ENCODE measurements at regions not wholly inside any gene's neighbourhood (a gene's known extent, or its start where the extent isn't known, plus 50 kb on each side); places are given as distances from the start of the nearest gene placed in this dataset.
A peak's percentile ranks its signal among the peaks of the same experiment; 100 is the strongest.

DNA sequence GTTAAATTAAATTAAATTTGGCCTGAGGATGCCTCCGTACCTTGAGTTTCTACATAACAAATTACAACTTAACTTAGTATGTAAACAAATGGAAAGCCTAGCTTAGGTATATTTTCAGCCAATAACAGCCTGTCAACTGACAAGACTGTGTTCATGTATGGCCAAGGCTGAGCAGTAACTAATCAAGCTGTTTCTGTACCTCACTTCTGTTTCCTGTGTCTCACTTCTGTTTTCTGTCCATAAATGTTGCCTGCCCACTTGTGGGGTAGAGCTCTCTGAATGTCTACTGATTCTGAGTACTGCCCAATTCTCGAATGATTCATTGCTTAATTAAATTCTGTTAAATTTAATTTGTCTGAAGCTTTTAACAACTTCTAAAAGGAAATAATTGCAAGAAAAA lies 445.2 kb downstream of the PCDH11X start:
- Histone ChIP-seq H3K4me2 (no peak overlapping the region), H3K79me2 (replicated peaks; ENCODE audit: insufficient read depth) (no peaks in the 10 kb centered on the region), H3K4me3 (no peak overlapping the region), H3K27me3 (ENCODE audit: insufficient read depth) (no peaks in the 10 kb centered on the region), H3K36me3 (ENCODE audit: insufficient read depth) (no peaks in the 10 kb centered on the region), H2AFZ (no peak overlapping the region), H3K4me1 (ENCODE audit: insufficient read depth) (no peaks in the 10 kb centered on the region), H3F3A (replicated peaks; ENCODE audit: low read depth) (no peaks in the 10 kb centered on the region), H3K27ac (ENCODE audit: low read depth) (no peak overlapping the region), H3K9me2 (ENCODE audit: insufficient read depth) (no peaks in the 10 kb centered on the region), H4K20me1 (replicated peaks; ENCODE audit: insufficient read depth) (no peaks in the 10 kb centered on the region)
- Mint-ChIP-seq H3K27ac (no peak overlapping the region; the same call in 1 of the 2 replicates), H3K9me3 (no peaks in the 10 kb centered on the region), H3K4me3 (no peak overlapping the region), H3K36me3 (ENCODE audit: low read depth) (peaks cover 4% of the 10 kb centered on the region; the same call in 1 of the 3 replicates), H3K27me3 (ENCODE audit: insufficient read depth, low read depth, poor library complexity) (peaks cover 2% of the 10 kb centered on the region), H3K4me1 (peaks cover 10% of the 10 kb centered on the region; the same call in 2 of the 3 replicates)
- no peak for TF ChIP-seq ZNF114 (CRISPR knock-in tag; IDR thresholded peaks at IDR 0.05)
- TF ChIP-seq JUNB (IDR thresholded peaks at IDR 0.05; ENCODE audit: unreplicated experiment), result no peak
- TF ChIP-seq EZH2 (IDR thresholded peaks at IDR 0.05; ENCODE audit: low read depth, unreplicated experiment), result no peak
- TF ChIP-seq NANOG (IDR thresholded peaks at IDR 0.05; ENCODE audit: borderline replicate concordance), result no peak
- TF ChIP-seq, protein P1, sequence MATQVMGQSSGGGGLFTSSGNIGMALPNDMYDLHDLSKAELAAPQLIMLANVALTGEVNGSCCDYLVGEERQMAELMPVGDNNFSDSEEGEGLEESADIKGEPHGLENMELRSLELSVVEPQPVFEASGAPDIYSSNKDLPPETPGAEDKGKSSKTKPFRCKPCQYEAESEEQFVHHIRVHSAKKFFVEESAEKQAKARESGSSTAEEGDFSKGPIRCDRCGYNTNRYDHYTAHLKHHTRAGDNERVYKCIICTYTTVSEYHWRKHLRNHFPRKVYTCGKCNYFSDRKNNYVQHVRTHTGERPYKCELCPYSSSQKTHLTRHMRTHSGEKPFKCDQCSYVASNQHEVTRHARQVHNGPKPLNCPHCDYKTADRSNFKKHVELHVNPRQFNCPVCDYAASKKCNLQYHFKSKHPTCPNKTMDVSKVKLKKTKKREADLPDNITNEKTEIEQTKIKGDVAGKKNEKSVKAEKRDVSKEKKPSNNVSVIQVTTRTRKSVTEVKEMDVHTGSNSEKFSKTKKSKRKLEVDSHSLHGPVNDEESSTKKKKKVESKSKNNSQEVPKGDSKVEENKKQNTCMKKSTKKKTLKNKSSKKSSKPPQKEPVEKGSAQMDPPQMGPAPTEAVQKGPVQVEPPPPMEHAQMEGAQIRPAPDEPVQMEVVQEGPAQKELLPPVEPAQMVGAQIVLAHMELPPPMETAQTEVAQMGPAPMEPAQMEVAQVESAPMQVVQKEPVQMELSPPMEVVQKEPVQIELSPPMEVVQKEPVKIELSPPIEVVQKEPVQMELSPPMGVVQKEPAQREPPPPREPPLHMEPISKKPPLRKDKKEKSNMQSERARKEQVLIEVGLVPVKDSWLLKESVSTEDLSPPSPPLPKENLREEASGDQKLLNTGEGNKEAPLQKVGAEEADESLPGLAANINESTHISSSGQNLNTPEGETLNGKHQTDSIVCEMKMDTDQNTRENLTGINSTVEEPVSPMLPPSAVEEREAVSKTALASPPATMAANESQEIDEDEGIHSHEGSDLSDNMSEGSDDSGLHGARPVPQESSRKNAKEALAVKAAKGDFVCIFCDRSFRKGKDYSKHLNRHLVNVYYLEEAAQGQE (IDR thresholded peaks at IDR 0.05; ENCODE audit: unreplicated experiment), result no peak
- TF ChIP-seq CREB1 (CRISPR knock-in tag; IDR thresholded peaks at IDR 0.05; ENCODE audit: low read depth), result no peak
- no peak for DNase-seq (ENCODE audit: low spot score)
- no peak for ATAC-seq

DNA sequence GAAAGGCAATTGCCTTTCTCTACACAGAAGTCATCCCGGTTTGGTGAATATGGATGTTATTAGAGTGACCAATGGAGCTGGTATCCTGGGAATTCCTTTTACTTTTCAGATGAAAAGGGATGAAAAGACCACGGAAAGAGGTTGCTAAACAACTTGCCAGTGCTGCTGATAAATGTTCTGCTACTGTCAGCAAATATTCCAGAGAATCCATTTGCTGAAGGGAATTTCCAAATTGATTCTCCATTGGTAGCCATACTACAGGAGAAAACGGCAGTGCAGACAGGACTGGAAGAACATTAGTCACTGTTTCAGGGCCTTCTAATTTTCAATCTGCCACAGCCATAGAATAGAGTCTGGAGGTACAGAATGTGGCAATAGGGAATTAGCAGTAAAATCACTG lies 451.5 kb downstream of the PCDH11X start:
- ATAC-seq (no peak), DNase-seq (ENCODE audit: low spot score) (no peak)
- no peaks in the 10 kb centered on the region for H3F3A ChIP-seq (replicated peaks; ENCODE audit: low read depth)
- H3K9me2 ChIP-seq (ENCODE audit: insufficient read depth), result no peaks in the 10 kb centered on the region
- H3K79me2 ChIP-seq (replicated peaks; ENCODE audit: insufficient read depth), result no peaks in the 10 kb centered on the region
- H3K27me3 ChIP-seq (ENCODE audit: insufficient read depth), result no peaks in the 10 kb centered on the region
- no peak overlapping the region for H3K27ac Mint-ChIP-seq
- H4K20me1 ChIP-seq (replicated peaks; ENCODE audit: insufficient read depth), result no peaks in the 10 kb centered on the region
- peaks cover 5% of the 10 kb centered on the region; the same call in 2 of the 3 replicates for H3K36me3 Mint-ChIP-seq (ENCODE audit: low read depth)
- H3K4me1 Mint-ChIP-seq, result peaks cover 16% of the 10 kb centered on the region; the same call in 2 of the 3 replicates
- H3K27me3 Mint-ChIP-seq (ENCODE audit: insufficient read depth, low read depth, poor library complexity), result no peaks in the 10 kb centered on the region
- H2AFZ ChIP-seq, result no peak overlapping the region
- H3K9me3 Mint-ChIP-seq, result no peaks in the 10 kb centered on the region
- no peaks in the 10 kb centered on the region for H3K36me3 ChIP-seq (ENCODE audit: insufficient read depth)
- H3K27ac ChIP-seq (ENCODE audit: low read depth), result peak overlapping the region; percentile 55; the same call in 1 of the 2 replicates
- H3K4me1 ChIP-seq (ENCODE audit: insufficient read depth), result no peaks in the 10 kb centered on the region; the same call in 1 of the 2 replicates
- H3K4me3 ChIP-seq, result no peak overlapping the region
- H3K4me2 ChIP-seq, result peak overlapping the region; percentile 14; the same call in 1 of the 2 replicates
- no peak overlapping the region for H3K4me3 Mint-ChIP-seq
- no peak for TF ChIP-seq EZH2phosphoT487 (IDR thresholded peaks at IDR 0.05; ENCODE audit: unreplicated experiment)
- TF ChIP-seq JUNB (IDR thresholded peaks at IDR 0.05; ENCODE audit: unreplicated experiment), result no peak
- TF ChIP-seq NANOG (IDR thresholded peaks at IDR 0.05; ENCODE audit: borderline replicate concordance), result no peak
- TF ChIP-seq, protein P2, sequence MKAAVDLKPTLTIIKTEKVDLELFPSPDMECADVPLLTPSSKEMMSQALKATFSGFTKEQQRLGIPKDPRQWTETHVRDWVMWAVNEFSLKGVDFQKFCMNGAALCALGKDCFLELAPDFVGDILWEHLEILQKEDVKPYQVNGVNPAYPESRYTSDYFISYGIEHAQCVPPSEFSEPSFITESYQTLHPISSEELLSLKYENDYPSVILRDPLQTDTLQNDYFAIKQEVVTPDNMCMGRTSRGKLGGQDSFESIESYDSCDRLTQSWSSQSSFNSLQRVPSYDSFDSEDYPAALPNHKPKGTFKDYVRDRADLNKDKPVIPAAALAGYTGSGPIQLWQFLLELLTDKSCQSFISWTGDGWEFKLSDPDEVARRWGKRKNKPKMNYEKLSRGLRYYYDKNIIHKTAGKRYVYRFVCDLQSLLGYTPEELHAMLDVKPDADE (IDR thresholded peaks at IDR 0.05), result no peak
- TF ChIP-seq CREB1 (CRISPR knock-in tag; IDR thresholded peaks at IDR 0.05; ENCODE audit: low read depth), result no peak
- no peak for TF ChIP-seq POLR2AphosphoS5 (IDR thresholded peaks at IDR 0.05; ENCODE audit: low read depth)
- TF ChIP-seq, protein P3, sequence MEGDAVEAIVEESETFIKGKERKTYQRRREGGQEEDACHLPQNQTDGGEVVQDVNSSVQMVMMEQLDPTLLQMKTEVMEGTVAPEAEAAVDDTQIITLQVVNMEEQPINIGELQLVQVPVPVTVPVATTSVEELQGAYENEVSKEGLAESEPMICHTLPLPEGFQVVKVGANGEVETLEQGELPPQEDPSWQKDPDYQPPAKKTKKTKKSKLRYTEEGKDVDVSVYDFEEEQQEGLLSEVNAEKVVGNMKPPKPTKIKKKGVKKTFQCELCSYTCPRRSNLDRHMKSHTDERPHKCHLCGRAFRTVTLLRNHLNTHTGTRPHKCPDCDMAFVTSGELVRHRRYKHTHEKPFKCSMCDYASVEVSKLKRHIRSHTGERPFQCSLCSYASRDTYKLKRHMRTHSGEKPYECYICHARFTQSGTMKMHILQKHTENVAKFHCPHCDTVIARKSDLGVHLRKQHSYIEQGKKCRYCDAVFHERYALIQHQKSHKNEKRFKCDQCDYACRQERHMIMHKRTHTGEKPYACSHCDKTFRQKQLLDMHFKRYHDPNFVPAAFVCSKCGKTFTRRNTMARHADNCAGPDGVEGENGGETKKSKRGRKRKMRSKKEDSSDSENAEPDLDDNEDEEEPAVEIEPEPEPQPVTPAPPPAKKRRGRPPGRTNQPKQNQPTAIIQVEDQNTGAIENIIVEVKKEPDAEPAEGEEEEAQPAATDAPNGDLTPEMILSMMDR (conservative IDR thresholded peaks at IDR 0.05; ENCODE audit: low read depth in 2 of 2), result no peak
- TF ChIP-seq ZNF114 (CRISPR knock-in tag; IDR thresholded peaks at IDR 0.05), result no peak
- no peak for TF ChIP-seq STAT1 (IDR thresholded peaks at IDR 0.05; ENCODE audit: unreplicated experiment)
- TF ChIP-seq ZNF331 (CRISPR knock-in tag; IDR thresholded peaks at IDR 0.05; ENCODE audit: low read depth), result no peak
- no peak for TF ChIP-seq EZH2 (IDR thresholded peaks at IDR 0.05; ENCODE audit: low read depth, unreplicated experiment)
